ENCODE measurements at regions not wholly inside any gene's neighbourhood (a gene's known extent, or its start where the extent isn't known, plus 50 kb on each side); places are given as distances from the start of the nearest gene placed in this dataset.

DNA sequence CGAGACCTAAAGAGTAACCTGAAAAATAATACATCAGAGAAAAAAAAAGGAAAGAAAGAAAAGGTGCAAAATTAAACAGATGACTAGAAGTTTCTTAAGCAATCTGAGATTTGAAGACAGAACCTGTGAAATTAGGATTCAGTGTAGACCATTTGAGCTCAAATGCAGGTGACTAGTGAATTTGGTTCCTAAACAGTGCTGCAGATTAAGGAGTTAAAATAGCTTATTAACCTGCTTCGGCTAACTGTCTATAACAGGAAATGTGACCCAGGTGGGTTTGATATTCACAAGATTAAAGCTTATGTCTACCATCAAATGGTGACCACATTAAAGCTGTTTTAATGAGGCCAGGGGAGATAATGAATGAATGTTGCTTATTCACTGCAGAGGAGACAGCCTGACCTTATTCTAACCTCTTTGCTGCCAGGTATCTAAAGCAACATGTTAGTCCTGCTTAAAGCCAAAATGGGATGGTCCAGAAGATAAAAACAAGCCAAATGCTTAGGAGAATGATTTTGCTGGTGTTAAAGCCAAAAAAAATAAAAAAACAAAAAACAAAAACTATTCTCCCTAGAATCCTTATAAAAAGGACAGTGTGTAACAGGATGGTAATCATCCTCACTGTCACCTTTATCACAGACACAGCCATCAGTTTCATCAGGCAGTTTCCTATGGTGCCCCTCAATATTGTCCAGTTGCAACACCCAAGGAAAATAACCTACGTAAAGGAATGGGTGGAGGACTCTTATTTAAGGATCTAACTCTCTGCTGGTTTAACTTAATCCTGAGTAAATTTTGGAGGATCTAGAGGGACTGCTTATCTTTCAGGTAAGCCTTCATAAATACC is 769.0 kb upstream of the ZEB2 start:
- no peak for DNase-seq (ENCODE audit: extremely low read depth, low read depth)
- no peak overlapping the region for H3K4me3 ChIP-seq (replicated peaks; ENCODE audit: low read depth, low read length)
- TF ChIP-seq, protein P1, sequence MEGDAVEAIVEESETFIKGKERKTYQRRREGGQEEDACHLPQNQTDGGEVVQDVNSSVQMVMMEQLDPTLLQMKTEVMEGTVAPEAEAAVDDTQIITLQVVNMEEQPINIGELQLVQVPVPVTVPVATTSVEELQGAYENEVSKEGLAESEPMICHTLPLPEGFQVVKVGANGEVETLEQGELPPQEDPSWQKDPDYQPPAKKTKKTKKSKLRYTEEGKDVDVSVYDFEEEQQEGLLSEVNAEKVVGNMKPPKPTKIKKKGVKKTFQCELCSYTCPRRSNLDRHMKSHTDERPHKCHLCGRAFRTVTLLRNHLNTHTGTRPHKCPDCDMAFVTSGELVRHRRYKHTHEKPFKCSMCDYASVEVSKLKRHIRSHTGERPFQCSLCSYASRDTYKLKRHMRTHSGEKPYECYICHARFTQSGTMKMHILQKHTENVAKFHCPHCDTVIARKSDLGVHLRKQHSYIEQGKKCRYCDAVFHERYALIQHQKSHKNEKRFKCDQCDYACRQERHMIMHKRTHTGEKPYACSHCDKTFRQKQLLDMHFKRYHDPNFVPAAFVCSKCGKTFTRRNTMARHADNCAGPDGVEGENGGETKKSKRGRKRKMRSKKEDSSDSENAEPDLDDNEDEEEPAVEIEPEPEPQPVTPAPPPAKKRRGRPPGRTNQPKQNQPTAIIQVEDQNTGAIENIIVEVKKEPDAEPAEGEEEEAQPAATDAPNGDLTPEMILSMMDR (IDR thresholded peaks at IDR 0.05; ENCODE audit: low read depth, low read length, missing control alignments): no peak

DNA sequence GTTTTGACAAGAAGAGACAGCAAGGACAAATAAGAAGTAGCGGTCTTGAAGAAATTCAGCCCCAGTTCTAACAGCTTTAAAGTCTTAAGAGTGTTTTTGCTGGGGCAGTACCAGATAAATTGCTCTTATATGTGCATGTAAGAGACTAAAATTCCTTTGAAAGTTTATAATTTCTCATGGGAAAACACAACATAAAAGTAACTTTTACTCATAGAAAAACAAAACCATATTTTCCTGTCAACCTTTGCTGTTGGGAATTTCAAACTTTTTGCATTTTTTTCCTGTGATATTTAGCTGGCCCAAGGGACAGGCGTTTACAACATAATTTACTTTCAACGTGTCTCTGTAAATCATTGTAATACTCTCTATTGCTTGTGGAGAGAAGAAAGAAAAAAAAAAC is 767.8 kb upstream of the ZEB2 start:
- DNase-seq (ENCODE audit: extremely low read depth, low read depth): no peak
- no peak overlapping the region for H3K4me3 ChIP-seq (replicated peaks; ENCODE audit: low read depth, low read length)
- TF ChIP-seq, protein P1 (IDR thresholded peaks at IDR 0.05; ENCODE audit: low read depth, low read length, missing control alignments): no peak

DNA sequence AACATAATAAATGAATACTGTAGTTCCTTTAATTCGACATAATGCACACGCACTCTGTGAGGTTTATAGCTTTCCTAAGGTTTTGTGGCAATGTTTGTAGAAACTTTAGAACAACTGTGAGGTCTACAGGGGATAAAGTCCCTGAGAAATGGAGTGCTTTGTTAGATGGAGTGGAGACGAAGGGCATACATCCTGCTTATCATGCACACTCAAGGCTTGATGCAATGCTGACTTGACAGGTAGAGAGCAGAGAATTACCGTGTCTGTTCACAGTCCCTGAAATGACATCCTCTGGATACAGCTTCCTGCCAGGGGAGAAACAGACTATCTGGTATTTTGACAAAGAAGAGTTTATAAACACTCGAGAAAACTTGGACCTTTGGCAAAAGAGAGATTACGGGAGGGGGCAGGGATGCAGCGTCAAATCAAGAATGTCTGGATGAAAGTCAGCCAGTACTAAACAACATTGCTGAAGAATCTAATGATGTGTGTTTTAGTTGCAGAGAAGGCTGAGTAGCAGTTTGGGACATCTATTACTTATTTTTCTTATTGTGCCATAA is 766.9 kb upstream of the ZEB2 start:
- no peak overlapping the region for H3K4me3 ChIP-seq (replicated peaks; ENCODE audit: low read depth, low read length)
- no peak for DNase-seq (ENCODE audit: extremely low read depth, low read depth)
- TF ChIP-seq, protein P1 (IDR thresholded peaks at IDR 0.05; ENCODE audit: low read depth, low read length, missing control alignments): no peak

DNA sequence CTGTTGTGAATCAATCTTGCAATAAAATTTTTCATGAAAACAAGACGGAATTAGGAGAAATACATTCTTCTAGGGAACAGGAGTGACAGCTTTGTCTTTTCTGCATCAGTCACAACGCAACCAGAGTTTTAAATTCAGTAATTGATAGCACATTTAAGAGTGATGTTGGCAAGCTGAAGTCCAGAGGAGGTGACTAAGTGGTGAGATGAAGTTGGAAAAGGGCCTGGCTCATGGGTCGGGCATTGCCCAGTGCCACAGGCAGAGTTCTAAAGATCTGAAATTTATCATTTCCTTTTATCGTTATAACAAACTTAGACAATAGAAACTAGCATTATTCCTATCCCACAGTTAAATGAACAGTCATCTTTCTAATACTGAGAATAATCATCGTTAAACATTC is 764.6 kb upstream of the ZEB2 start:
- DNase-seq (ENCODE audit: extremely low read depth, low read depth): no peak
- TF ChIP-seq, protein P1 (IDR thresholded peaks at IDR 0.05; ENCODE audit: low read depth, low read length, missing control alignments): no peak

DNA sequence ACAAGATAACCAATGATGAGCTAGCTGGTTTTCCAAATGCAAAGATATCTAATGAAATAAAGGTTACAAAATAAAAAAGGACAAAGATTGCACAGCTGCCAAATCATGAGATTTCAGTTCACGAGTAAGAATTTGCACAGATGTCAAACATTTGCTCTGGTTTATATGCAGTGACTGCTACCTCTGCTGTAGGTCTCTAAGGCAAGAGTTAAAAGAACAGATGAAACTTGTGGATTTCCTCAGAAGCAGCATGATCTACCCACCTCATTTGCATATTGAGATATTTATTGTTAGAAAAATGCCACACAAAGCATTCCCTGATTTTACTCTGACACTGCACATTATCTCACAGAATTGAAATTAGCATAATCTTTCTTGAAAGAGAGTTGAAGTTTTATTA is 763.2 kb upstream of the ZEB2 start:
- DNase-seq (ENCODE audit: extremely low read depth, low read depth): no peak
- TF ChIP-seq, protein P1 (IDR thresholded peaks at IDR 0.05; ENCODE audit: low read depth, low read length, missing control alignments): no peak
- H3K4me3 ChIP-seq (replicated peaks; ENCODE audit: low read depth, low read length): no peak overlapping the region

More for the DNA sequence above, 764.6 kb upstream of the ZEB2 start:
- H3K4me3 ChIP-seq (replicated peaks; ENCODE audit: low read depth, low read length): no peak overlapping the region

DNA sequence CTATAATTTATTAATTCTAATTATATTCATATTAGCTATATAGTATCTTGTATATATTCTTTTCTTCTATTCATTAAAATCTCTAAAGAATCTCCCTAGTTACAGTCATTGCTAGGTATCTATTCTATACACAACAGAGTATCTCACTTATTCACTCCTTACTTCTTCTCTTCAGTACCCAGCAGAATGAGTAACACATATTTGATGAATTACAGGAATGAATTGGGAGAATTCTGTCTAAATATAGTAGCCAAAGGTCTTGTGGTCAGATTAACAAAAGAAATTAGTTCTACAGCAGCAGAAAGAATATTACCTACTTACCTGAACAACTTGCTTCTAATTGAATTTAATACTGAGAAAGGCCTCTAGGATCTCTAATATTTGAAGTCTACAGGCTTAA is 758.0 kb upstream of the ZEB2 start:
- TF ChIP-seq, protein P1 (IDR thresholded peaks at IDR 0.05; ENCODE audit: low read depth, low read length, missing control alignments): no peak
- no peak for DNase-seq (ENCODE audit: extremely low read depth, low read depth)
- H3K4me3 ChIP-seq (replicated peaks; ENCODE audit: low read depth, low read length): no peak overlapping the region

Data from HFF-Myc (cell line).